GM18519 (cell line): ENCODE measurements at regions not wholly inside any gene's neighbourhood (a gene's known extent, or its start where the extent isn't known, plus 50 kb on each side); places are given as distances from the start of the nearest gene placed in this dataset.
"Not testable (repeated sequence)": the region's sequence is repeated elsewhere in the genome, so short reads cannot be mapped to it uniquely, and the experiment has no call there.

ENCODE experiments used
- ATAC-seq: cut with Tn5 transposase; IDR thresholded peaks from one replicate; pipeline ENCODE4 v1.9.1; 2021; ENCODE audit warnings: mild to moderate bottlenecking, moderate library complexity; ENCODE audit not compliant: unreplicated experiment, low FRiP score

DNA sequence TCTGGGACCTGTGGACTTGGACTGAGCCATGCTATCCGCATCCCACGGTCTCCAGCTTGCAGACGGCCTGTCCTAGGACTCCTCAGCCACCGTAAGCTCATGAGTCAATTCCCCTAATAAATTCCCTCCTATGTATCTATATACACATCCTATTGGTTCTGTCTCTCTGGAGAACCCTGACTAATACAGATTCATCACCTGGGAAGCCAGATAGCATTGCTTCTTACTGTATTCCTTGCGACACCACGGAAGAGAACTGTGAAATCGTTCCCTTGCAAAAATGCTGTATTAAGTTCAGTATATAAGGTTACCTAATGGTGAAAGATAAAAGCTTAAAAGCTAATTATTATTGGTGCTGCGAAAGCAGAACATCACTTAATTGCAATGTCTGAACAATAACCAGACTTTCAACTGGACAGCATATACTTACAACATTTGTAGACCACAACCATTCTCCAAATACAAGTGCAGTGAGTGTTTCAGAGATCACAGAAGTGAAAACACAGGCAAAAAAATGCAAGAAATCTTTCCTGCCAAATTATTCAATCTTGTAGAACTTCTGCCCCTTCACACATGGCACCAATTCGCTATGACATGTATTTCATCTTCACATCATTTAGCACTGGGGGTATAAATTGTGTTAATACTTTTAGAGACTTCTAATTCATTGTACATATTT is 352.9 kb downstream of the TXNL1 start:
- no peak for ATAC-seq

DNA sequence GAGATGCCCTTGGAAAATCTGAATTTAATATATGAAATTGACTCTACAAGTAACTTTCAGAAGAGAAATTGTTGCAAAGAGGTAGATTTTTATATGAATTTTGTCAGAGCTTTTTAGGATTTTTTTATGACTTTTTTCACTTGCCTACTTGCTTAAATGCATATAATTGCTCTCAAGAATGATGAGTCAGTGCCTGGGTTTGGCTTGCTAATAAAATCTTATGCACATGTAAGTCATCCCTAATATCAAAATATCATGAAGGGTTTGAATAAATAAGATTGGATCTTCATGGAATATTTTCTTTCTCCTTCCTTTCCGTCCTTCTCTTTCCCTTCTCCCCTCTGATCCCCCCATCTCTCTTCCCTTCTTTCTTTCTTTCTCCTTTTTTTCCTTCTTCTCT is 354.1 kb downstream of the TXNL1 start:
- no peak for ATAC-seq

GRCh38 chr18:56283316-56283715 is 355.1 kb downstream of the TXNL1 start:
- no peak for ATAC-seq

GRCh38 chr18:56282234-56283104 is 355.9 kb downstream of the TXNL1 start:
- ATAC-seq, result no peak

DNA sequence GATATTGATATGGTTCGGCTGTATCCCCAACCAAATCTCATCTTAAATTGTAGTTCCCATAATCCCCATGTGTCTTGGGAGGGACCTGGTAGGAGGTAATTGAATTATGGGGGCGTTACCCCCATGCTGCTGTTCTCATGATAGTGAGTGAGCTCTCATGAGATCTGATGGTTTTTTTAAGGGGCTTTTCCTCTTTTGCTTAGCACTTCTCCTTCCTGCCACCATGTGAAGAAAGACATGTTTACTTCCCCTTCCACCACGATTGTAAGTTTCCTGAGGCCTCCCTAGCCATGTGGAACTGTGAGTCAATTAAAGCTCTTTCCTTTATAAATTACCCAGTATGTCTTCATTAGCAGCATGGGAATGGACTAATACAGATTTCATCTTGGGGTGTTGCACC is 358.6 kb downstream of the TXNL1 start:
- not testable (repeated sequence) for ATAC-seq

GRCh38 chr18:56278421-56279003 is 359.9 kb downstream of the TXNL1 start:
- no peak for ATAC-seq

- ATAC-seq, result no peak
Observed at GRCh38 chr18:56276466-56276865, 361.9 kb downstream of the TXNL1 start.

DNA sequence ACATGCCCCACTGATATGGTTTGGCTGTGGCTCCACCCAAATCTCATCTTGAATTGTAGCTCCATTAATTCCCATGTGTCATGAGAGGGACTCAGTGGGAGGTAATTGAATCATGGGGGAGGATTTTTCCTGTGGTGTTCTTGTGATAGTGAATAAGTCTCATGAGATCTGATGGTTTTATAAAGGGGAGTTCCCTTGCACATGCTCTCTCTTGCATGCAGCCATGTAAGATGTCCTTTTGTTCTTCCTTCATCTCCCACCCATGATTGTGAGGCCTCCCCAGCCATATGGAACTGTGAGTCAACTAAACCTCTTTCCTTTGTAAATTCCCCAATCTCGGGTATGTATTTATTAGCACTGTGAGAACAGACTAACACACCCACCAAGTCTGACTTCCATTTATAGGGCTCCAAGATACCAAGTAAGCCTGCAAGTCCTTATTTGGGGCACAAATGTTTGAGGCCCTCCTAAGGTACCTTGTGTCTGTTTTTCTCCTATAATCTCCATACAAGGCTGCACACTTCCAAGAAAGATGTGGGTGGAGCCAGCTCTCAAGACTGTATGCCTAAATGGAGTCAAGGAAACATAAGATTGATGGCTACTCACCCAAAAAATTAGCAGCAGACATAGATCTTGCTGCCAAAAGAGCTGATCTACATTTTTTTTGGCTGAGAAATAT is 364.7 kb downstream of the TXNL1 start:
- no peak for ATAC-seq

DNA sequence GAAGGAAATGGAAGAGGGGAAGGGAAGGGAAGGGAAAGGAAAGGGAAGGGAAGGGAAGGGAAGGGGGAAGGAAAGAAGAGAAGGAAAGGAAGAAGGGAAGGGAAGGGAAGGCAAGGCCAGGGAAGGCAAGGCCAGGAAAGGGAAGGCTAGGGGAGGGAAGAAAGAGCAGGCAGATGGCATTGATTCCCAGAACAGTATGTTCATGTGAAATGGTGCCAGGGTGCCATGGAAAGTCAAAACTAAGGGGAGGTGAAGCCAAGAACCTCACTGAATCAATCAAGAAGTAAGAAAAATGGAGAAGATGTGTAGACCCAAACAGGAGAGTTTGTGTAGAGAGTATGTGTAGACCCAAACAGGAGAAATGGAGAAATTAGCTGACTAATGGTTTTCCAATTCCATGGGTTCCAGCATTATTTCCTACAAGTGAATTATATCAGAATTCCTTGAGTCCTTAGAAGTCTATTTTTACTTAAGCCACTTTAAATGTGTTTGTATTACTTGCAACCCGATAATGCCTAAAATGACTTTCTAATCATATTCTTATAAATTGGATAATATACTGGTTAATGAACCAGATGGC is 367.6 kb downstream of the TXNL1 start:
- no peak for ATAC-seq

- ATAC-seq, result no peak
Observed at GRCh38 chr18:56269958-56270357, 368.4 kb downstream of the TXNL1 start.

DNA sequence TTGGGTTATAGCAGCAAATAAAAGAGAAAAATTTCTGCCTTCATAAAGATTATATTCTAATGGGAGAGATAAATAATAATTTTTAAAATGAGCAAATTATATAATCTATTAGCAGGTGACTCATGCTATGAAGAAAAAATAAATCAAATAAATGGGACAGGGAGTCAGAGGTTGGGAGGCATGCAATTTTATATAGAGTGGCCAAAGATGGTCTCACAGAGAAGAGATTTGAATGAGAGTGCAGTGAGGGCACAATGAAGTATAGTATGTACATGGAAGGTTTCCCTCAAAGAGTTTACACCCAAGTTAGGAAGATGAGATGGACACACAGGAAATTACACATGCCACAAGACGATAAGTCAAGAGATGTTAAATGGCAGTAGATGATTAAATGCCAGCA is 369.4 kb downstream of the TXNL1 start:
- ATAC-seq, result no peak

DNA sequence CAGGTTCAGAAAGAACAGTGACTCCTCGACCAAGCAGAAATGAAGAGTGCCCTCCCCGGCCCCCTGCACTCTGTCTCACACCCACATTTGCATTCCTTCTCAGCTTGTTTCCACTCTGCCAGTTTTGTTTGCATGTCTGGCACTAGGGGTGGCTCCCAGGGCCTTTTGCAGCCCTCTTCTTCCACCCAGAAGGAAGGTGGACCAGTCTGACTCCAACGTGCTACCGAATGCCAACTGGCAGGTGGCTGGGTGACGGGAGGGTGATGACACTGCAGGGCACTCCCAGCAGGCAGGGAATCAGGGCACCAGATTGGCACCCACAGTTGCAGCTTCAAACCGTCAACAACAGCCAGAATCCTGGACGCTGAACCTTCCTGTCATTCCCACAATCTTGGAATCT is 371.1 kb downstream of the TXNL1 start:
- ATAC-seq, result no peak

- ATAC-seq, result no peak
Observed at GRCh38 chr18:56258178-56258577, 380.2 kb downstream of the TXNL1 start.

- ATAC-seq, result peak; percentile 77
Observed at GRCh38 chr18:56257205-56257604, 381.2 kb downstream of the TXNL1 start.

GRCh38 chr18:56256659-56257058 is 381.7 kb downstream of the TXNL1 start:
- ATAC-seq, result no peak

DNA sequence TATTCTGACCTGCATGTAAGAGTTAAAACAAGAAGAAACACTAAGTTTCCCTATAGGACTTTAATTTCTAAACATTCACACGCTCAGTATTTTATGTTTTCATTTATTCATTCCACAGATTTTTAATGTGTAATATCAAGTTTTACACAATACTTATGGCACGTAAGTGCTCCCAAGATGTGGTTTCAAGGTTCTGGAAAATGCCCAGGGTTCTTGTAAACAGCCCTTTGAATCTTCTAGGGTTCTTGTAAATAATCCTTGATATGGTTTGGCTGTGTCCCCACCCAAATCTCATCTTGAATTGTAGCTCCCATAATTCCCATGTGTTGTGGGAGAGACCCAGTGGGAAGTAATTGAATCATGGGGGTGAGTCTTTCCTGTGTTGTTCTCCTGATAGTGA is 383.0 kb downstream of the TXNL1 start:
- no peak for ATAC-seq

DNA sequence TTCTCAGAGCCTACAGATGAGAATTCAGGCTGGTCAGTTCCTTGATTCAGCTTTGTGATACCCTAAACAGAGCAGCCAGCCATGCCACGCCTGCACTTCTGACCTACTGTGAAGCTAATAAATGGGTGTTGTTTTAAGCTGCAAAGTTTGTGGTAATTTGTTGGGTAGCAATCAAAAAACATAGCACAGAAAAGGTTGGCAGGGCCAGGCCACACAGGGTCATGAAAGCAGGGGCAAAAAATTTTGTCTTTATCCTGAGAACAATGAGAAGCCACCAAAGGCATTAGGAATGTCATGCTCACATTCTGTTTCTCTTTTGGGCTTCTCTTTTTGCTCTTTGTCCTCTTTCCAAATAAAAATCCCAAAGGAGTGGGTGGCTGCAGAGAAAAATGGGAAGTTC is 385.9 kb downstream of the TXNL1 start:
- ATAC-seq, result no peak

DNA sequence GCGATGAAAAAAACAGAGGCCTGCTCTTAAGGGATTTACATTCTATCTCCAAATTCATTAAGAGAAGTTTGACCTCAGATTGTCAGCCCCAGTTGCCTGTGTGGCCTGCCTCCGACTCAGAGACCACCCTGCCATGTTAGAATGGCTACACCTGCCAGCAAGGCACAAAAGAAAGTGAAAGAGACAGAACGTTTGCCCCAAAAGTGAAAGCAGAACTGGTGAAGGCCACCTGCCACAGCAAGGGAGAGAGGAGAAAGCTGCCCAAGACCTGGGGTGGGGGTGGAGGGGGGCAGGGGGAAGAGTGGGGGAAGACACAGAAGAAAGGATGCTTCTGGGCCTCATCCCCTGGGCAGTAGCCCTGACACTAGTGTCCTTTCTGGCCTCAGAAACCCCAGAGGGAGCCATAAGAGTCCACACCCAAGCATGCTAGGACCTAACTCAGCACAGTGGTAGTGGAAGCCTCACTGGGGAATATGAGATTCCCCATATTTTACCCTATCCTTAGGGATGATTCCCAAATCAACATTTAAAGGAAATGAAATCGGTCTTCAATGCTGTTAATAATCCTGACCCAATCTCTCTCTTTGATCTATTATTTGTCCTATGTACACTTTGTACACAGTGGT is 389.7 kb downstream of the TXNL1 start:
- peak; percentile 92 for ATAC-seq

- ATAC-seq, result no peak
Observed at GRCh38 chr18:56246916-56247315, 391.5 kb downstream of the TXNL1 start.

DNA sequence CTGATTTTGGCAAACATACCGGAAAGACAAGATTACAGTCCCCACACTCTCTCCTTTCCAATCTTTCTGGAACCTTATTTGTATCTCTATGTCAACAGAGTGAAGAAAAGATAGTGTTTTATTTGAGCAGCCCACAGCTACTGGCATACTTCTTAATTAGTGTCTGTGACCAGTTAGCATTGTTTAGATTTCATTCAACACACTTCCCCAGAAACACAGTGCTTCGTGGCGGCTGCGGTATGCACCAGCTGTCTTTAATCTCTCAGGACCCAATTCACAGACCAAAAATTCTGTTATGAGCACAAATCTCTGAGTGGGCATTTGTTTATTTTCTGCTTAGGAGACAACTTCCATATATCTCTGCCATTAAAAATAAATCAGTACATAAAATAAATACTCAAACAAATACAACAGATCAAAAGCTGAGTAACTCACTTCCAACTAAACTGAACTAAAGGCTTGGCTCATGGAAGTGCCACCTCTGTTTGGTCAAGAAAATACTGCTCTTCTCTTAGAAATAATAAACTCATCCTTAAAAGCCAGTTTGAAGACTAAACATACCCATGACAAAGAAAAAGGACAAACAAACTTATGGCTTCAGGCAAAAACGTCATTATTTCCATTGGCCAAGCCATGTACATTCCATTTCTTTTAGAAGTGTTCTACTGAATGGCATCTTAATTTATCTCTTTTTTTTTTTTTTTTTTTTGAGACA is 392.4 kb downstream of the TXNL1 start:
- ATAC-seq, result no peak
